Natural killer cell (primary cell): ENCODE measurements at regions not wholly inside any gene's neighbourhood (a gene's known extent, or its start where the extent isn't known, plus 50 kb on each side); places are given as distances from the start of the nearest gene placed in this dataset.
A peak's percentile ranks its signal among the peaks of the same experiment; 100 is the strongest.

Experiments used
- ATAC-seq, 3 donors: fragments of 150-1000 bp in 2 of 3; fragments of 200-7000 bp in 1 of 3; cut with Tn5 transposase; 1 replicate in 1 of 3; 2 replicates in 2 of 3; pipeline ENCODE4 v1.10.0; 2021; ENCODE audit warnings: mild to moderate bottlenecking in 2 of 3, moderate library complexity in 2 of 3
- DNase-seq, 2 donors: peaks; one replicate each; pipeline versions ENCODE4 v3.0.0 to v3.0.0-alpha.2; 2013 to 2021; ENCODE audit warnings: mixed read lengths in 1 of 2
- H3K27ac ChIP-seq: one replicate; pipeline ENCODE4 v1.5.1; 2013; ENCODE audit warnings: mild to moderate bottlenecking, low read length
- H3K27me3 ChIP-seq: one replicate; pipeline ENCODE4 v1.6.1; 2013; ENCODE audit warnings: low read length; ENCODE audit not compliant: control insufficient read depth, insufficient read depth
- H3K36me3 ChIP-seq: one replicate; pipeline ENCODE4 v1.6.1; 2013; ENCODE audit warnings: low read length; ENCODE audit not compliant: control insufficient read depth, insufficient read depth
- H3K4me1 ChIP-seq: one replicate; pipeline ENCODE4 v1.6.1; 2013; ENCODE audit warnings: low read length; ENCODE audit not compliant: control insufficient read depth, insufficient read depth
- H3K4me3 ChIP-seq: one replicate; pipeline ENCODE4 v1.5.1; 2013; ENCODE audit warnings: low read length
- H3K9me3 ChIP-seq: one replicate; pipeline ENCODE4 v1.6.1; 2013; ENCODE audit warnings: low read length; ENCODE audit not compliant: control insufficient read depth, insufficient read depth
- H3K27ac Mint-ChIP-seq, 2 donors: one replicate each; pipeline ENCODE4 v1.8.0; 2022; ENCODE audit warnings: mild to moderate bottlenecking in 2 of 2, mixed read lengths in 2 of 2, moderate library complexity in 1 of 2
- H3K27me3 Mint-ChIP-seq, 2 donors: one replicate each; pipeline ENCODE4 v1.8.0; 2022; ENCODE audit warnings: low read depth in 2 of 2, mixed read lengths in 2 of 2
- H3K36me3 Mint-ChIP-seq: one replicate; pipeline ENCODE4 v1.8.0; 2022; ENCODE audit warnings: mixed read lengths
- H3K4me1 Mint-ChIP-seq, 2 donors: one replicate each; pipeline ENCODE4 v1.8.0; 2022; ENCODE audit warnings: mixed read lengths in 2 of 2
- H3K4me3 Mint-ChIP-seq: one replicate; pipeline ENCODE4 v1.8.0; 2022; ENCODE audit warnings: mild to moderate bottlenecking, moderate library complexity, mixed read lengths
- H3K9me3 Mint-ChIP-seq, 2 donors: one replicate each; pipeline ENCODE4 v1.8.0; 2022; ENCODE audit warnings: mixed read lengths in 2 of 2
- WGBS: methylation state at CpG from one replicate; pipeline ENCODE4 v1.1.7; 2013; ENCODE audit warnings: missing lambda C conversion rate; ENCODE audit not compliant: insufficient coverage; 5-methylcytosine and 5-hydroxymethylcytosine counted together
- intact Hi-C: fragments of 100-400 bp; cut with micrococcal nuclease; formaldehyde crosslinking; loops from one replicate; pipeline ENCODE4 v1.14.2; 2022
- TF ChIP-seq, protein P1 (sequence below): fragments of 200-600 bp; IDR thresholded peaks from one replicate; pipeline ENCODE4 v1.8.0; 2022; ENCODE audit warnings: antibody characterized with exemption

DNA sequence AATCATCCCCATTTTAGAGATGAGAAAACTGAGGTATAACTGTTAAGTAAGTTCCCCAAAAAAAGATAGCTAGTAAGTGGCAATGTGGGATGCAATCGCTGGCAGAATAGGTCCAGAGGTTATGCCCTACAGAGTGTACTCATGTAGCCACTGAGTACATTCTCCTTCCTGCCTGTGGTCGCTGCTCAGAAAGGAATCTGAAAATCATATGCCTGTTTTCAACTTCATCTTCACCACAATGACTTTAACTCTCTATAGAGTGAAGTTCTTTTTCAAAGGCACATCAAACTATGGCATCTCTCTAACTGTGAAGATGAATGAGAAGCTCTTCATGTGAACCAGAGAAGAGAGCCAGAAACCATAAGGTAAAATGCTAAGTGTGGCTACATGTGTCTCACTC is 162.2 kb upstream of the SLC25A13 start:
- Histone ChIP-seq H3K4me3 (no peak overlapping the region), H3K36me3 (no peaks in the 10 kb centered on the region), H3K27me3 (no peaks in the 10 kb centered on the region), H3K9me3 (no peaks in the 10 kb centered on the region), H3K4me1 (no peaks in the 10 kb centered on the region), H3K27ac (no peak overlapping the region)
- TF ChIP-seq, protein P1, sequence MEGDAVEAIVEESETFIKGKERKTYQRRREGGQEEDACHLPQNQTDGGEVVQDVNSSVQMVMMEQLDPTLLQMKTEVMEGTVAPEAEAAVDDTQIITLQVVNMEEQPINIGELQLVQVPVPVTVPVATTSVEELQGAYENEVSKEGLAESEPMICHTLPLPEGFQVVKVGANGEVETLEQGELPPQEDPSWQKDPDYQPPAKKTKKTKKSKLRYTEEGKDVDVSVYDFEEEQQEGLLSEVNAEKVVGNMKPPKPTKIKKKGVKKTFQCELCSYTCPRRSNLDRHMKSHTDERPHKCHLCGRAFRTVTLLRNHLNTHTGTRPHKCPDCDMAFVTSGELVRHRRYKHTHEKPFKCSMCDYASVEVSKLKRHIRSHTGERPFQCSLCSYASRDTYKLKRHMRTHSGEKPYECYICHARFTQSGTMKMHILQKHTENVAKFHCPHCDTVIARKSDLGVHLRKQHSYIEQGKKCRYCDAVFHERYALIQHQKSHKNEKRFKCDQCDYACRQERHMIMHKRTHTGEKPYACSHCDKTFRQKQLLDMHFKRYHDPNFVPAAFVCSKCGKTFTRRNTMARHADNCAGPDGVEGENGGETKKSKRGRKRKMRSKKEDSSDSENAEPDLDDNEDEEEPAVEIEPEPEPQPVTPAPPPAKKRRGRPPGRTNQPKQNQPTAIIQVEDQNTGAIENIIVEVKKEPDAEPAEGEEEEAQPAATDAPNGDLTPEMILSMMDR = no peak
- DNase-seq (no peak), ATAC-seq (peak in 1 of 3 donors; percentile 30)
- H3K4me3 Mint-ChIP-seq = no peak overlapping the region
- H3K4me1 Mint-ChIP-seq = peaks cover 3% of the 10 kb centered on the region in 2 donors
- H3K27me3 Mint-ChIP-seq = no peaks in the 10 kb centered on the region
- no peak overlapping the region for H3K27ac Mint-ChIP-seq
- H3K9me3 Mint-ChIP-seq = no peaks in the 10 kb centered on the region
- WGBS = 47% methylated on average over 2 of the region's 2 CpGs
- H3K36me3 Mint-ChIP-seq = no peaks in the 10 kb centered on the region
- intact Hi-C loops = no loop called here

DNA sequence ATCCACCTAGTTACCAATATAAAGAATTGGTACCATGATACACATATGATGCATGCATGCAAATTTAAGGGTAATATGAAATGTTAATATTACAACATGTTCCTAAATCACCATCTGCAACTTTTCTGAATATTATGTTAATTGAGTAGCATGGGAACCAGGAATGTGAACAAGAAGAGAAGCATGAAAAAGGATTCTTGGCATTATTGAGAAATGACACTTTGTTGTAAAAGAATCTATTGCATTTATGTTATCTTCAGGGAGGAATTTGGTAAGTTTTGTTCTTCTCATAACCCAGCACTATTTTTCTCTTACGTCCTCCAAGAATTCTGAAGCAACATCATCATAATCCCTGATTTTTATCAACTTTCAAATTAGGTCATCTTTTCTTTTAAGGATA is 159.9 kb upstream of the SLC25A13 start:
- Histone ChIP-seq H3K36me3 (no peaks in the 10 kb centered on the region), H3K9me3 (no peaks in the 10 kb centered on the region), H3K27me3 (no peaks in the 10 kb centered on the region), H3K4me1 (no peaks in the 10 kb centered on the region), H3K27ac (no peak overlapping the region), H3K4me3 (no peak overlapping the region)
- Mint-ChIP-seq H3K4me3 (no peak overlapping the region), H3K36me3 (no peaks in the 10 kb centered on the region), H3K9me3 (no peaks in the 10 kb centered on the region), H3K27ac (no peak overlapping the region), H3K27me3 (peaks cover 0 to 1% of the 10 kb centered on the region in 2 donors), H3K4me1 (peaks cover 12% of the 10 kb centered on the region in 2 donors)
- intact Hi-C loops = no loop called here
- no peak for ATAC-seq
- no CpG with 5 or more reads among the region's 1 CpG for WGBS
- no peak for DNase-seq
- TF ChIP-seq, protein P1 = no peak

DNA sequence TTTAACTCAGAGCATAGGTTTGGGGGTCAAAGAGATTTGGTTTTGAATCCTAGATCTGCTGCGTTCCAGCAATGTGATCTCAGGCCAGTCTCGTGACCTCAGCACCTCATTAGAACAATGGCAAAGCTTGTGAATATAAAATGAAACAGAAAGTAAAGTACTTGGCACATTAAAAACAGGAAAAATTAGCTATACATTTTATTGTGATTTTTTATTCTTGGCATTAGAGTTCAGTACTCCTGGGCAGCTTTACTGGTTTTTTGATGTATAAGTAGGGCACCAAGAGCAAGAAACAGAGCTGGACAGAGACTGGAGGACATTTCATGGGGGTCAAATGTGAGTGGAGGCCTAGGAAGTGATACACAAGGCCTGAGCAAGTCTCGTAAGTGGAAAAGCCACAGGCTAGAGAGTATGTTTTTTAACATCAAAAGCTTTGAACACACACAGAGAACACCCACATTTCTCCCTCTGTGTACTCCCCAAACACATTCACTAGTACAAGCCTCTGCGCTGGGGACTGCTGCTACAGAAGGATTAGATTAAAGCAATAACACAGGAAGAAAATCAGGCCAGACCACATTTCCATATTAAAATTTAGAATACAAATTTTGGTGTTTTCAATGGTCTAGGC is 157.2 kb upstream of the SLC25A13 start:
- 49% methylated on average over 4 of the region's 4 CpGs for WGBS
- peak overlapping the region; percentile 71 for H3K4me3 Mint-ChIP-seq
- peak in 2 of 3 donors; percentile 30 to 41 for ATAC-seq
- TF ChIP-seq, protein P1 = no peak
- no peaks in the 10 kb centered on the region for H3K9me3 ChIP-seq
- H3K27me3 ChIP-seq = no peaks in the 10 kb centered on the region
- H3K4me3 ChIP-seq = no peak overlapping the region
- H3K27ac ChIP-seq = no peak overlapping the region
- intact Hi-C loops = no loop called here
- H3K9me3 Mint-ChIP-seq = no peaks in the 10 kb centered on the region
- H3K4me1 Mint-ChIP-seq = peaks cover 12% of the 10 kb centered on the region in 2 donors
- H3K27me3 Mint-ChIP-seq = peaks cover 0 to 2% of the 10 kb centered on the region in 2 donors
- no peaks in the 10 kb centered on the region for H3K4me1 ChIP-seq
- H3K36me3 Mint-ChIP-seq = no peaks in the 10 kb centered on the region
- peak in 1 of 2 donors; percentile 17 for DNase-seq
- H3K36me3 ChIP-seq = no peaks in the 10 kb centered on the region
- H3K27ac Mint-ChIP-seq = peak overlapping the region; percentile 47 to 80

DNA sequence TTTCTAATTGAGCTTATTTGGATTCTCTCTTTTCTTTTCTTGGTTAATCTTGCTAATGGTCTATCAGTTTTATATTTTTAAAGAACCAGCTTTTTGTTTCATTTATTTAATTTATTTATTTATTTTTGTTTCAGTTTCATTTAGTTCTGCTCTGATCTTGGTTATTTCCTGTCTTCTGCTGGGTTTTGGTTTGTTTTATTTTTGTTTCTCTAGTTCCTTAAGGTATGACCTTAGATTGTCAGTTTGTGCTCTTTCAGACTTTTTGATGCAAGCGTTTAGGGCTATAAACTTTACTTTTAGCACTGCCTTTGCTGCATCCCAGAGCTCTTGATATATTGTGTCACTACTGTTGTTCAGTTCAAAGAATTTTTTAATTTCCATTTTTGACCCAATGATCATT is 149.7 kb upstream of the SLC25A13 start:
- intact Hi-C loops = no loop called here
- Mint-ChIP-seq H3K36me3 (no peaks in the 10 kb centered on the region), H3K27ac (peak overlapping the region; percentile 24 to 42), H3K9me3 (no peaks in the 10 kb centered on the region), H3K4me1 (peaks cover 9 to 14% of the 10 kb centered on the region in 2 donors), H3K27me3 (no peaks in the 10 kb centered on the region), H3K4me3 (peak overlapping the region; percentile 59)
- DNase-seq = no peak
- ATAC-seq = no peak
- 8% methylated on average over 1 of the region's 1 CpG for WGBS
- Histone ChIP-seq H3K36me3 (no peaks in the 10 kb centered on the region), H3K27me3 (no peaks in the 10 kb centered on the region), H3K4me1 (no peaks in the 10 kb centered on the region), H3K9me3 (no peaks in the 10 kb centered on the region), H3K4me3 (no peak overlapping the region), H3K27ac (peak overlapping the region; percentile 52)
- TF ChIP-seq, protein P1 = no peak
